Skeletal muscle cell (primary cell): ENCODE measurements at regions not wholly inside any gene's neighbourhood (a gene's known extent, or its start where the extent isn't known, plus 50 kb on each side); places are given as distances from the start of the nearest gene placed in this dataset.

Experiments
- DNase-seq: peaks from one replicate; pipeline ENCODE4 v3.0.0-alpha.2; 2010; ENCODE audit warnings: low read depth
- H3K4me3 ChIP-seq: 2 replicates; pipeline ENCODE4 v1.5.1; 2011; ENCODE audit warnings: low read depth, mild to moderate bottlenecking, control low read depth, low read length, moderate library complexity

DNA sequence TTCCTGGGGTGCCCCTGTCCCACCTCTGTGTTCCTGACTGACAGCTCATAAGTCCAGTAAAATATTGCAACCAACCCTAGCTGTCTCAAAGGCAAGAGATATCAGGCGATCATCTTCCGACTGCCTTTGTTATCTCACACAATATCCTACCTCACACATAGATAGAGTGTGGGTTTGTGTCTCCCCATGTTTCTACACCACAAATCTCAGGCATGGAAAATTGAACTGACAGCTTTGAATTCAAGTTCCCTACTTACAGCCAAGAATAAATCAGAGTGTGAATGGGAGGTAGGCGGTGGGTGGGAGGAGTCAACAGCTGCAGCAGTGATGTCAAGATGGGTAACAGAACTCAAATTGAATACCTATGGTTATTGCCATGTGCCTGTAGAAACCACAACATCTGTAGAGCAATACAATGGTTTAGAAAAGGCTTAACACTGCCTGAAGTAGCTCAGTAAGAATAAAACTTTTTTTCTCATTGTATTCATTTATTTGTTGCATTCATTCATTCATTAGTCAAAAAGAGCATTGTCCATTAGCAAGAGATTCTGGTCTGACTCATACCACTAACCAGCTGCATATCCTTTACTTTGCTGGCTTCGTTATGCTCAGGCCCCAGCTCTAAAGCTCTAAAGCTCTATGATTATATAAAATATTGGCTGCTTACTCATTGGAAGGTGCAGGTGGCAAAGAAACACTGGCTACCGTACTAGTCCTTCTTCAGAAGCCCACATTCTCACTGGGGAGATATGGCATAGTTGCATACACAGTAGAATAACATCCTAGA, 108.2 kb upstream of the DMAC1 start:
- no peak for DNase-seq
- no peak overlapping the region for H3K4me3 ChIP-seq

- no peak overlapping the region for H3K4me3 ChIP-seq
- DNase-seq: no peak
Measured at GRCh38 chr9:7906783-7907550, 107.4 kb upstream of the DMAC1 start.

- no peak for DNase-seq
- no peak overlapping the region for H3K4me3 ChIP-seq
Measured at GRCh38 chr9:7901621-7902020, 102.0 kb upstream of the DMAC1 start.

DNA sequence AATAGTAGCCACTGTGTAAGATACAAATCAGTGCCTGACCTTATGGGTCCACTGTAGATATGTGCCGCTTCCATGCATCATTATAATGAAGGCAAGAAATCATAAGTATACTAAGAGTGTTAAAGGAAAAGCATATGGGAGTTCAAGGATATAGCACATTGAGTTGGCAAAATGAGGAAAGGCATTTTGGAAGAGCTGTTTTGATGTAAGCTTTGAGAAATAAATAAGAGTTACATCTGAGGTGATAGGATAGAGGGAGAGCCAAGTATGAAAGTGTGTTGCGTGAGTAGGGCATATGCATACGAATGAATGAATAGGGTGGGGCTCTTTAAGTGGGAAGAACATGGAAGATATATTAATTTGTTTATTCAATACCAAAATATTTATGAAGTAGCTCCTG, 101.0 kb upstream of the DMAC1 start:
- H3K4me3 ChIP-seq: no peak overlapping the region
- DNase-seq: no peak

DNA sequence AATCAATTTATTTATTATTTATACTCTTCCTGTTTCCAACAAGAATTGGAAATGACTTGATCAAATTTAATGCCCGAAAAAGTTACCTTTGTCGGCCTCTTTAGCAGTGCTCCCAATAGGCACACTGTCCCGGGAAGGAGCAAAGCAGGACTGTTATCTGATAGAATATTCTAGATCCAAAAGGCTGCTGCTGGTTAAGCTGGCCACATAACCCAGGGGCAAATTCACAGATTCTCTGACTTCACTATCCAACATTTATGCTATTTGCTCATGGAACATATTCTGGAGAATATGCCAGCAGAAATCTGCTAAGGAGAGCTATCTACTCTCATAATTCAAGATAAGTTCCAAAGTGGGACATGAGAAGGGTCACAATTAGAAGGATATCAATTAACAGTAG, 100.2 kb upstream of the DMAC1 start:
- no peak overlapping the region for H3K4me3 ChIP-seq
- no peak for DNase-seq

- no peak overlapping the region for H3K4me3 ChIP-seq
- no peak for DNase-seq
Measured at GRCh38 chr9:7894231-7894630, 94.7 kb upstream of the DMAC1 start.

- no peak for DNase-seq
- no peak overlapping the region for H3K4me3 ChIP-seq
Measured at GRCh38 chr9:7892975-7893374, 93.4 kb upstream of the DMAC1 start.

DNA sequence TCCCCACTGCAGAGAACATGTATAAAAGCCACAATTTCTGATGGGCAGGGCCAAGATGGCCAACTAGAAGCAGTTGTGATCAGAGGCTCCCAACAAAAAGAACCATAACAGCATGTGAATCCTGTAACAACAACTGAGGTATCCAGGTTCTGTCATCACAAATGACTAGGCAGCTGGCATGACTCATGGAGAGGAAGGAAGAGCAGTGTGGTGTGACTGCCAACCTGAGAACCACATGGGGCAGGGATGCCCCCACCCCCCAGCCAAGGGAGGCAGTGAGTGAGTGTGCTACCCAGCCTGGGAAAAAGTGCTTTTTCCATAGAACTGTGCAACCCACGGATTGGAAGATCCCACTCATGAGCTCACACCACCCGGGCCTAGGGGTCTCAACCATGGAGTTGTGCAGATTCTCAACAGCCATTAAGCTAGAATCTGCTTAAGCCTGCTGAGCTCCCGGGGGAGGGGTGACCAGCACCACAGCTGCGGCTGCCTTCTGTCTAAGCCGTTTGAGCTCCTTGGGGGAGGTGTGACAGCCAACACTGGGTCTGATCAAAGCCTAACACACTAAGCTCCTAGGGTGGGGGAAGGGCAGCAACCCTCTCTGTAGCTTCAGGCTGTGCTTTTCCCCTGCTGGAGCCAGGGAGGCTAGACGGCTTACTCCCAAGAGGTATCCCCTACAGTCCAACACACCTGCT, 80.1 kb upstream of the DMAC1 start:
- no peak for DNase-seq
- H3K4me3 ChIP-seq: no peak overlapping the region

DNA sequence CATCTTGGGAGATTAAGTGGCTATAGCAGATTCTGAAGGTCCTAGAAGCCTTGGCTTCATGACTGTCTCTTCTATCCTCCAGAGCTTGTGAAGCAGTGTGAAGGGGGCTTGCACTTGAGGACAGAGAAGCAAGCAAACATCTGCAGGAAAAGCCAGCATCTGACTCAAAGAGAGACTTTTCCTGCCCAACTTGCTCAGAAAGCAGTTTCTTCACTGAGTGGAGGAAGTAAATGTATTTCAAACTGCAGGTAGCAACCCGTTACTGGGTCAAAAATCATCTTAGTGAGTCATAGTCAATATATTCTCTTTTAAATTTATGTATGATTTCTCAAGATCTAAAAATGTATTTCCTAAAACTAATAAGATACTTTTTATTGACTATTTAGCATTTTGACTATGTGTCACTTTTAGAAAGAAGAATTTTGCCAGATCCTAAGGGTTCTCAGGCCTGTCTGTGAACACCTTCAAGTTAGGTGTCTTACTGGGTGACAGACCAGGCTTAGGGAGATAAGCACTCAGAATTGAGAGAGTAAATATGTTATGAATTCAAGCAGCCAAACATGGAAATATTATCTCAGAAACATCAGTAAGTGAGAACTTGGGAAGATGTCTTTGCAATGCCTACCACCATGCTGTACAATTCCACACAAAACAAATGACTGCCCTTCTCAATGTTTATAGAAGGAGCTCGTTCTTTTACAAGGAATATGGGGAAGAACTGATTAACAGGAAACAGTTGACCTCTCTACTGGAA, 72.6 kb upstream of the DMAC1 start:
- no peak for DNase-seq
- H3K4me3 ChIP-seq: no peak overlapping the region

DNA sequence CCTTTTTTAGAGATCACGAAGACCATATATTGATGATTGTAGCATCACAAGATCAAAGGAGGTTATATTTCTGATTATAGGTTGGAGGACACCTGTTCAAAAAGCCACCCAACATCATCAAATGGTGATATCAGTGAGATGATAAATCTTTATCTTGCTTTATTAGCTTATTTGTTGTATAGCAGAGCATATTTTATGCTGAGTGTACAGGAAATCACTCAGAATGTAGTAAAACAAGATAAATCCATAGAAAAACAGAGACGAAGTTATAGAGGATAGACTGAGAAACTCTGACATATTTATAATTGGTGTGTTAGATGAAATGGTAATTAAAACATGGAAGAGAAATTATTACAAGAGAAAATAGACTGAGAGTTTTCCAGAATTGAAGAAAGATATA, 69.8 kb upstream of the DMAC1 start:
- no peak for DNase-seq

GRCh38 chr9:7862170-7862569, 62.6 kb upstream of the DMAC1 start:
- no peak overlapping the region for H3K4me3 ChIP-seq
- no peak for DNase-seq

More for the DNA sequence above, 69.8 kb upstream of the DMAC1 start:
- H3K4me3 ChIP-seq: no peak overlapping the region

- no peak overlapping the region for H3K4me3 ChIP-seq
- no peak for DNase-seq
Measured at GRCh38 chr9:7861086-7861485, 61.5 kb upstream of the DMAC1 start.

GRCh38 chr9:7860335-7860709, 60.7 kb upstream of the DMAC1 start:
- DNase-seq: no peak
- no peak overlapping the region for H3K4me3 ChIP-seq

DNA sequence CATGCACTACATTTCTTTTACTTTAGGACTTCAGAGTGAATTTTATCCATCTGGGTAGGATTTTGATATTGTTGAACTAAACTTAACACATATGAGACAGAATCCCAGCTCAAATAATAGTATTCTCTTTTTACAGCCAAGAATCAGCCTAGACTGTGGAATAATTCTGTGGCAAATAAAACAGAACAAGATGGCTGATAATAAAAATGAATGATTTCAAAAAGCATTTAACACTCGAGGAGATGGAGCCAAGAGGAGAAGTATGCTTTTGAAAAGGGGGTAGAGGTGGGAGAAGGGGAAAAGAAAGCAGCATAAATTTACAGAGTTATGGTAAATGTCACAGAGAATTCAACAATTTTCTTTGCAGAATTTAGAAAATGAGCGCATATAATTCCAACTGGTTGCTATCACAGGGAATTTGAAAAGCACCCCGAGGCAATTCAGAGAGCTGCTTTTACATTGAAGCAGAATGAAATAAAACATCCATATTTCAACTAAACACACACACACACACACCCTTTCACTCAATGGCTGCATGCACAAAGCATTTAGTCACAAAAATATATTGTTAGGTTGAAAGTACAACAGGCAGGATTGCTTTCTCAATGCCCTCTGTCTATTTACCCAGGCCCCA, 60.2 kb upstream of the DMAC1 start:
- H3K4me3 ChIP-seq: no peak overlapping the region
- no peak for DNase-seq

- DNase-seq: no peak
- H3K4me3 ChIP-seq: no peak overlapping the region
Measured at GRCh38 chr9:7858166-7858565, 58.6 kb upstream of the DMAC1 start.

- no peak overlapping the region for H3K4me3 ChIP-seq
- DNase-seq: no peak
Measured at GRCh38 chr9:7854763-7855162, 55.2 kb upstream of the DMAC1 start.
